HCT116 (cell line): ENCODE measurements at regions not wholly inside any gene's neighbourhood (a gene's known extent, or its start where the extent isn't known, plus 50 kb on each side); places are given as distances from the start of the nearest gene placed in this dataset.

Experiments
- ATAC-seq: fragments of 200-7000 bp; cut with Tn5 transposase; 2 replicates; pipeline ENCODE4 v1.9.1; 2020; ENCODE audit warnings: mild to moderate bottlenecking, moderate library complexity
- BruUV-seq: library from RNA; stranded (reverse); fragments of 400-500 nt; replicated peaks from 2 replicates; lab custom pipeline; 2021; lab: Mats Ljungman, UMichigan
- CTCF ChIA-PET: fragments of 300-600 bp; sonication (Branson Sonifier 250); formaldehyde crosslinking; loops from one replicate; lab custom pipeline; 2021; ENCODE audit warnings: antibody characterized with exemption; lab: Charles Lee
- POLR2A ChIA-PET: fragments of 300-600, 350-600 bp; sonication (Branson Sonifier 250); formaldehyde crosslinking; loops from one replicate; lab custom pipeline; 2021; ENCODE audit warnings: antibody characterized with exemption; lab: Charles Lee
- RAD21 ChIA-PET, 2 experiments: fragments of 300-600 bp; sonication (Branson Sonifier 250); formaldehyde crosslinking; loops; one replicate each; lab custom pipeline; 2023; ENCODE audit warnings: low total read pairs in 2 of 2; ENCODE audit not compliant: uncharacterized antibody in 2 of 2, unreplicated experiment in 2 of 2, low non-redundant PET in 1 of 2; lab: Charles Lee
- DNase-seq: peaks from one replicate; pipeline ENCODE4 v3.0.0-alpha.2; 2010; ENCODE audit warnings: low read depth, low spot score
- H2AFZ ChIP-seq: fragments of 200-600 bp; shearing (Covaris generic), sonication (generic); 2 replicates; pipeline ENCODE4 v1.6.1; 2017; ENCODE audit warnings: low read depth, mixed run types, mixed read lengths, antibody characterized with exemption, low read length; ENCODE audit not compliant: poor library complexity, severe bottlenecking
- H3K27ac ChIP-seq: 2 replicates; pipeline ENCODE4 v1.5.1; 2012; ENCODE audit warnings: low read depth, low read length
- H3K27me3 ChIP-seq: fragments of 200-600 bp; sonication (generic); 2 replicates; pipeline ENCODE4 v1.6.1; 2016; ENCODE audit warnings: mixed run types, low read length, mixed read lengths; ENCODE audit not compliant: insufficient read depth
- H3K36me3 ChIP-seq, 2 experiments: fragments of 200-500 bp in 1 of 2; fragments of 200-600 bp in 1 of 2; sonication (Bioruptor generic) in 1 of 2; sonication (generic) in 1 of 2; 2 replicates each; pipeline versions ENCODE4 v1.5.1 to v1.6.1; 2014 to 2016; ENCODE audit warnings: low read length in 2 of 2, inconsistent platforms in 1 of 2, mixed read lengths in 1 of 2, mixed run types in 1 of 2; ENCODE audit not compliant: insufficient read depth in 2 of 2, control insufficient read depth in 1 of 2
- H3K4me1 ChIP-seq, 2 experiments: fragments of 200-600 bp in 1 of 2; sonication (generic) in 1 of 2; 2 replicates each; pipeline versions ENCODE4 v1.5.1 to v1.6.1; 2012 to 2017; ENCODE audit warnings: low read length in 2 of 2, inconsistent platforms in 1 of 2, mild to moderate bottlenecking in 1 of 2, mixed read lengths in 1 of 2, mixed run types in 1 of 2, moderate library complexity in 1 of 2; ENCODE audit not compliant: insufficient read depth in 2 of 2, control insufficient read depth in 1 of 2
- H3K4me2 ChIP-seq: fragments of 200-600 bp; sonication (generic); 2 replicates; pipeline ENCODE4 v1.6.1; 2017; ENCODE audit warnings: mixed run types, low read length, mixed read lengths
- H3K4me3 ChIP-seq, 2 experiments: fragments of 200-600 bp in 1 of 2; sonication (generic) in 1 of 2; replicated peaks in 1 of 2; 2 replicates each; pipeline ENCODE4 v1.5.1; 2011 to 2016; ENCODE audit warnings: low read length in 2 of 2, control low read depth in 1 of 2, low read depth in 1 of 2, mild to moderate bottlenecking in 1 of 2, mixed read lengths in 1 of 2, mixed run types in 1 of 2
- H3K79me2 ChIP-seq: fragments of 200-600 bp; sonication (generic); 2 replicates; pipeline ENCODE4 v1.6.1; 2017; ENCODE audit warnings: mild to moderate bottlenecking, mixed run types, low read length, moderate library complexity, mixed read lengths; ENCODE audit not compliant: insufficient read depth
- H3K9ac ChIP-seq: fragments of 200-600 bp; sonication (generic); 2 replicates; pipeline ENCODE4 v1.6.1; 2016; ENCODE audit warnings: low read length, mixed read lengths
- H3K9me2 ChIP-seq: fragments of 200-600 bp; sonication (generic), shearing (Covaris generic); 2 replicates; pipeline ENCODE4 v1.6.1; 2017; ENCODE audit warnings: mixed run types, mild to moderate bottlenecking, moderate library complexity; ENCODE audit not compliant: insufficient read depth
- H3K9me3 ChIP-seq, 2 experiments: fragments of 200-500 bp in 1 of 2; fragments of 200-600 bp in 1 of 2; sonication (Bioruptor generic) in 1 of 2; sonication (generic) in 1 of 2; 2 replicates each; pipeline ENCODE4 v1.6.1; 2014 to 2017; ENCODE audit warnings: low read length in 2 of 2, mixed read lengths in 2 of 2, inconsistent platforms in 1 of 2, low read depth in 1 of 2, mild to moderate bottlenecking in 1 of 2, mixed run types in 1 of 2, moderate library complexity in 1 of 2; ENCODE audit not compliant: control insufficient read depth in 1 of 2, insufficient read depth in 1 of 2
- H4K20me1 ChIP-seq: fragments of 200-600 bp; sonication (generic), shearing (Covaris generic); 2 replicates; pipeline ENCODE4 v1.6.1; 2017; ENCODE audit warnings: mixed run types, mild to moderate bottlenecking, moderate library complexity; ENCODE audit not compliant: insufficient read depth
- ATF3 ChIP-seq: IDR thresholded peaks from 2 replicates; pipeline ENCODE4 v1.6.1; 2012
- CEBPB ChIP-seq: IDR thresholded peaks from 2 replicates; pipeline ENCODE4 v1.6.1; 2012; ENCODE audit warnings: low read depth
- CTCF ChIP-seq, 3 experiments: fragments of 200-600 bp in 1 of 3; sonication (generic) in 1 of 3; IDR thresholded peaks in 2 of 3; conservative IDR thresholded peaks in 1 of 3; 2 replicates each; pipeline ENCODE4 v1.5.1; 2012 to 2017; ENCODE audit warnings: low read depth in 2 of 3, low read length in 2 of 3, antibody characterized with exemption in 1 of 3, borderline replicate concordance in 1 of 3, control low read depth in 1 of 3, mild to moderate bottlenecking in 1 of 3, mixed read lengths in 1 of 3, mixed run types in 1 of 3, moderate library complexity in 1 of 3; ENCODE audit not compliant: insufficient read depth in 1 of 3
- ELF1 ChIP-seq: IDR thresholded peaks from 2 replicates; pipeline ENCODE4 v1.6.1; 2012; ENCODE audit warnings: low read depth, borderline replicate concordance
- EZH2 ChIP-seq: fragments of 200-600 bp; sonication (generic); IDR thresholded peaks from 2 replicates; pipeline ENCODE4 v1.6.1; 2017; ENCODE audit warnings: antibody characterized with exemption, mixed run types
- MAX ChIP-seq: IDR thresholded peaks from 2 replicates; pipeline ENCODE4 v1.6.1; 2012
- RAD21 ChIP-seq: IDR thresholded peaks from 2 replicates; pipeline ENCODE4 v1.6.1; 2012; ENCODE audit warnings: low read depth, mild to moderate bottlenecking
- REST ChIP-seq: IDR thresholded peaks from 2 replicates; pipeline ENCODE4 v1.6.1; 2012; ENCODE audit warnings: low read depth
- TCF7L2 ChIP-seq: IDR thresholded peaks from 2 replicates; pipeline ENCODE4 v1.7.0; 2011; ENCODE audit warnings: borderline replicate concordance, inconsistent platforms; ENCODE audit not compliant: insufficient read depth, insufficient read length; ENCODE audit errors: extremely low read depth
- YY1 ChIP-seq: IDR thresholded peaks from 2 replicates; pipeline ENCODE4 v1.6.1; 2011; ENCODE audit warnings: low read length, low read depth, moderate library complexity, mild to moderate bottlenecking; ENCODE audit not compliant: insufficient replicate concordance; ENCODE audit errors: extremely low read depth
- ZBTB33 ChIP-seq: IDR thresholded peaks from 2 replicates; pipeline ENCODE4 v1.6.1; 2011; ENCODE audit warnings: mild to moderate bottlenecking, low read length, moderate library complexity; ENCODE audit not compliant: insufficient replicate concordance; ENCODE audit errors: extremely low read depth
- intact Hi-C: fragments of 100-400 bp; cut with micrococcal nuclease; formaldehyde crosslinking; loops from 2 replicates; pipeline ENCODE4 v1.10.0; 2022

GRCh38 chr4:20158195-20158594, 93.5 kb upstream of the SLIT2 start:
- DNase-seq, result no peak
- Histone ChIP-seq H4K20me1 (no peaks in the 10 kb centered on the region), H3K4me2 (no peak overlapping the region)
- POLR2A ChIA-PET, result no interaction called here
- TF ChIP-seq RAD21 (no peak), REST (no peak), MAX (no peak), ELF1 (no peak), TCF7L2 (no peak), CTCF (IDR thresholded peaks at IDR 0.05 in 2 of 3, conservative IDR thresholded peaks at IDR 0.05 in 1 of 3; ENCODE audit: borderline replicate concordance in 1 of 3, insufficient read depth in 1 of 3, low read depth in 2 of 3, low read length in 2 of 3) (no peak), EZH2 (no peak), YY1 (no peak), ZBTB33 (no peak), ATF3 (no peak), CEBPB (no peak)
- TF ChIP-seq, all 23 proteins: peak for 0
- Histone ChIP-seq H3K4me3 (no peak overlapping the region), H3K9me2 (no peaks in the 10 kb centered on the region), H3K36me3 (no peaks in the 10 kb centered on the region), H3K27ac (no peak overlapping the region), H2AFZ (no peak overlapping the region), H3K4me1 (no peaks in the 10 kb centered on the region), H3K79me2 (no peaks in the 10 kb centered on the region), H3K9ac (no peak overlapping the region), H3K9me3 (no peaks in the 10 kb centered on the region), H3K27me3 (no peaks in the 10 kb centered on the region)
- ChIA-PET CTCF (no interaction called here), RAD21 (no interaction called here)
- no peak for ATAC-seq
- intact Hi-C loops, result no loop called here
- BruUV-seq, result no TSS peak
